H9 (cell line): ENCODE measurements at regions not wholly inside any gene's neighbourhood (a gene's known extent, or its start where the extent isn't known, plus 50 kb on each side); places are given as distances from the start of the nearest gene placed in this dataset.

Experiments used
- DNase-seq: peaks from one replicate; pipeline ENCODE4 v3.0.0-alpha.2; 2017
- H2AFZ ChIP-seq: one replicate; pipeline ENCODE4 v1.6.1; 2013; ENCODE audit warnings: mild to moderate bottlenecking, low read length, control low read depth, moderate library complexity
- H2AK5ac ChIP-seq: 2 replicates; pipeline ENCODE4 v1.6.1; 2013; ENCODE audit warnings: low read length, control low read depth, mixed read lengths; ENCODE audit not compliant: insufficient read length
- H2BK120ac ChIP-seq: one replicate; pipeline ENCODE4 v1.6.1; 2013; ENCODE audit warnings: low read depth, mild to moderate bottlenecking, low read length, control low read depth, inconsistent platforms; ENCODE audit not compliant: poor library complexity, severe bottlenecking
- H2BK12ac ChIP-seq: 2 replicates; pipeline ENCODE4 v1.6.1; 2013; ENCODE audit warnings: low read length, control low read depth, mixed read lengths, low read depth; ENCODE audit not compliant: insufficient read length
- H2BK15ac ChIP-seq: 2 replicates; pipeline ENCODE4 v1.6.1; 2013; ENCODE audit warnings: low read depth, low read length, control low read depth
- H2BK20ac ChIP-seq: one replicate; pipeline ENCODE4 v1.6.1; 2013; ENCODE audit warnings: low read depth, mild to moderate bottlenecking, low read length, control low read depth, inconsistent platforms; ENCODE audit not compliant: poor library complexity, severe bottlenecking
- H2BK5ac ChIP-seq: 2 replicates; pipeline ENCODE4 v1.6.1; 2013; ENCODE audit warnings: low read length, control low read depth, mixed read lengths; ENCODE audit not compliant: insufficient read length
- H3K14ac ChIP-seq: 2 replicates; pipeline ENCODE4 v1.6.1; 2013; ENCODE audit warnings: low read length, control low read depth; ENCODE audit not compliant: insufficient read depth
- H3K18ac ChIP-seq: 2 replicates; pipeline ENCODE4 v1.6.1; 2013; ENCODE audit warnings: low read depth, mild to moderate bottlenecking, mixed read lengths, low read length, control low read depth; ENCODE audit not compliant: insufficient read length
- H3K23ac ChIP-seq: 2 replicates; pipeline ENCODE4 v1.6.1; 2013; ENCODE audit warnings: low read length, control low read depth, mixed read lengths, low read depth; ENCODE audit not compliant: insufficient read length
- H3K23me2 ChIP-seq: 2 replicates; pipeline ENCODE4 v1.6.1; 2013; ENCODE audit warnings: low read depth, mild to moderate bottlenecking, mixed read lengths, low read length, control low read depth; ENCODE audit not compliant: insufficient read length, poor library complexity, severe bottlenecking
- H3K27ac ChIP-seq: 2 replicates; pipeline ENCODE4 v1.5.1; 2013; ENCODE audit warnings: low read length, control low read depth, mixed read lengths, low read depth; ENCODE audit not compliant: insufficient read length
- H3K27me3 ChIP-seq: 2 replicates; pipeline ENCODE4 v1.6.1; 2013; ENCODE audit warnings: low read length, control low read depth, inconsistent platforms; ENCODE audit not compliant: insufficient read depth
- H3K4ac ChIP-seq: 2 replicates; pipeline ENCODE4 v1.6.1; 2013; ENCODE audit warnings: low read depth, mild to moderate bottlenecking, control low read depth, inconsistent platforms, low read length, moderate library complexity
- H3K4me1 ChIP-seq: 2 replicates; pipeline ENCODE4 v1.6.1; 2013; ENCODE audit warnings: low read length, control low read depth, inconsistent platforms; ENCODE audit not compliant: insufficient read depth
- H3K4me2 ChIP-seq: 2 replicates; pipeline ENCODE4 v1.6.1; 2013; ENCODE audit warnings: low read length, control low read depth, mixed read lengths; ENCODE audit not compliant: insufficient read length, insufficient read depth
- H3K56ac ChIP-seq: 2 replicates; pipeline ENCODE4 v1.6.1; 2013; ENCODE audit warnings: low read depth, mild to moderate bottlenecking, mixed read lengths, low read length, control low read depth; ENCODE audit not compliant: insufficient read length
- H3K79me1 ChIP-seq: 2 replicates; pipeline ENCODE4 v1.6.1; 2013; ENCODE audit warnings: low read depth, mild to moderate bottlenecking, moderate library complexity, low read length, control low read depth, inconsistent platforms; ENCODE audit not compliant: insufficient read depth, poor library complexity, severe bottlenecking
- H3K79me2 ChIP-seq: 2 replicates; pipeline ENCODE4 v1.6.1; 2013; ENCODE audit warnings: low read length, control low read depth, inconsistent platforms; ENCODE audit not compliant: insufficient read depth
- H3K9ac ChIP-seq: 2 replicates; pipeline ENCODE4 v1.6.1; 2013; ENCODE audit warnings: low read length, control low read depth, mixed read lengths; ENCODE audit not compliant: insufficient read length; ENCODE audit errors: extremely low read depth
- H3K9me3 ChIP-seq: one replicate; pipeline ENCODE4 v1.6.1; 2013; ENCODE audit warnings: low read depth, low read length, inconsistent platforms; ENCODE audit not compliant: control insufficient read depth
- H3T11ph ChIP-seq: one replicate; pipeline ENCODE4 v1.6.1; 2013; ENCODE audit warnings: mild to moderate bottlenecking, low read length, control low read depth, inconsistent platforms
- H4K20me1 ChIP-seq: one replicate; pipeline ENCODE4 v1.6.1; 2013; ENCODE audit not compliant: control insufficient read depth, insufficient read length, insufficient read depth
- H4K5ac ChIP-seq: 2 replicates; pipeline ENCODE4 v1.6.1; 2013; ENCODE audit warnings: low read depth, mild to moderate bottlenecking, mixed read lengths, low read length, control low read depth; ENCODE audit not compliant: insufficient read length
- H4K8ac ChIP-seq: replicated peaks from 2 replicates; pipeline ENCODE4 v1.6.1; 2013; ENCODE audit warnings: low read length, control low read depth, mixed read lengths, low read depth; ENCODE audit not compliant: insufficient read length
- H4K91ac ChIP-seq: 2 replicates; pipeline ENCODE4 v1.6.1; 2013; ENCODE audit warnings: low read depth, mild to moderate bottlenecking, moderate library complexity, mixed read lengths, low read length, control low read depth; ENCODE audit not compliant: insufficient read length
- H3K27ac Mint-ChIP-seq, 3 experiments: 2 replicates in 2 of 3; 3 replicates in 1 of 3; pipeline ENCODE4 v1.8.0; 2020 to 2021; ENCODE audit warnings: mixed read lengths in 3 of 3, mild to moderate bottlenecking in 1 of 3, moderate library complexity in 1 of 3
- H3K27me3 Mint-ChIP-seq: 2 replicates; pipeline ENCODE4 v1.8.0; 2021; ENCODE audit warnings: low read depth, mild to moderate bottlenecking, moderate library complexity, mixed read lengths
- H3K36me3 Mint-ChIP-seq, 3 experiments: 2 replicates in 2 of 3; 3 replicates in 1 of 3; pipeline ENCODE4 v1.8.0; 2020 to 2021; ENCODE audit warnings: low read depth in 3 of 3, mixed read lengths in 3 of 3; ENCODE audit not compliant: insufficient read depth in 1 of 3
- H3K4me1 Mint-ChIP-seq, 2 experiments: 2 replicates each; pipeline ENCODE4 v1.8.0; 2020; ENCODE audit warnings: mixed read lengths in 2 of 2
- H3K4me3 Mint-ChIP-seq, 2 experiments: 2 replicates in 1 of 2; 3 replicates in 1 of 2; pipeline ENCODE4 v1.8.0; 2020 to 2021; ENCODE audit warnings: mild to moderate bottlenecking in 2 of 2, mixed read lengths in 2 of 2, moderate library complexity in 1 of 2
- H3K9me3 Mint-ChIP-seq, 2 experiments: 2 replicates in 1 of 2; 3 replicates in 1 of 2; pipeline ENCODE4 v1.8.0; 2020; ENCODE audit warnings: mild to moderate bottlenecking in 2 of 2, mixed read lengths in 2 of 2, moderate library complexity in 1 of 2
- CTCF ChIP-seq: fragments of 200-600 bp; sonication (generic); conservative IDR thresholded peaks from 3 replicates; pipeline ENCODE4 v1.8.0; 2021; ENCODE audit warnings: antibody characterized with exemption, mild to moderate bottlenecking
- WGBS: extraction: QIAGEN DNeasy Blood & Tissue Kit; methylation state at CpG from one replicate; pipeline ENCODE4 v1.1.7; 2013; ENCODE audit warnings: missing lambda C conversion rate, low lambda C conversion rate, mixed read lengths; ENCODE audit not compliant: insufficient read length; ENCODE audit errors: extremely low coverage; 5-methylcytosine and 5-hydroxymethylcytosine counted together

- no peaks in the 10 kb centered on the region for H3K27me3 ChIP-seq
- no peak overlapping the region for H3K23ac ChIP-seq
- no peaks in the 10 kb centered on the region for H3K79me1 ChIP-seq
- peaks cover 10 to 11% of the 10 kb centered on the region in 2 experiments for H3K9me3 Mint-ChIP-seq
- H2BK12ac ChIP-seq: no peak overlapping the region
- H2AK5ac ChIP-seq: no peak overlapping the region
- no peaks in the 10 kb centered on the region for H3K4me1 Mint-ChIP-seq
- H4K5ac ChIP-seq: no peak overlapping the region
- H3K4me2 ChIP-seq: no peak overlapping the region
- H3K9ac ChIP-seq: no peak overlapping the region
- H3K4ac ChIP-seq: no peak overlapping the region
- no peak overlapping the region for H2AFZ ChIP-seq
- H3K14ac ChIP-seq: no peak overlapping the region
- no peaks in the 10 kb centered on the region for H4K20me1 ChIP-seq
- H3K27ac Mint-ChIP-seq: no peak overlapping the region
- H3K4me3 Mint-ChIP-seq: no peak overlapping the region
- no peak for DNase-seq
- no peak overlapping the region for H3K18ac ChIP-seq
- H3K23me2 ChIP-seq: no peaks in the 10 kb centered on the region
- no CpG with 5 or more reads among the region's 6 CpGs for WGBS
- no peaks in the 10 kb centered on the region; the same call in 1 of the 2 replicates for H3K4me1 ChIP-seq
- H3K56ac ChIP-seq: no peak overlapping the region
- H3K79me2 ChIP-seq: no peaks in the 10 kb centered on the region
- peaks cover 3 to 14% (median 5%) of the 10 kb centered on the region in 3 experiments; a peak in 6 of 7 replicates for H3K36me3 Mint-ChIP-seq
- no peak for TF ChIP-seq CTCF
- no peak overlapping the region for H3K27ac ChIP-seq
- no peak overlapping the region for H2BK20ac ChIP-seq
- peaks cover 8% of the 10 kb centered on the region for H3K9me3 ChIP-seq
- no peaks in the 10 kb centered on the region; the same call in 1 of the 2 replicates for H3K27me3 Mint-ChIP-seq
- H2BK15ac ChIP-seq: no peak overlapping the region
- no peak overlapping the region for H3T11ph ChIP-seq
- H2BK5ac ChIP-seq: no peak overlapping the region
- no peak overlapping the region for H2BK120ac ChIP-seq
- H4K91ac ChIP-seq: no peak overlapping the region
- no peak overlapping the region for H4K8ac ChIP-seq
These were observed 450.5 kb downstream of the AGTPBP1 start for GRCh38 chr9:85291266-85291665.
